ENCODE measurements at regions not wholly inside any gene's neighbourhood (a gene's known extent, or its start where the extent isn't known, plus 50 kb on each side); places are given as distances from the start of the nearest gene placed in this dataset.

DNA sequence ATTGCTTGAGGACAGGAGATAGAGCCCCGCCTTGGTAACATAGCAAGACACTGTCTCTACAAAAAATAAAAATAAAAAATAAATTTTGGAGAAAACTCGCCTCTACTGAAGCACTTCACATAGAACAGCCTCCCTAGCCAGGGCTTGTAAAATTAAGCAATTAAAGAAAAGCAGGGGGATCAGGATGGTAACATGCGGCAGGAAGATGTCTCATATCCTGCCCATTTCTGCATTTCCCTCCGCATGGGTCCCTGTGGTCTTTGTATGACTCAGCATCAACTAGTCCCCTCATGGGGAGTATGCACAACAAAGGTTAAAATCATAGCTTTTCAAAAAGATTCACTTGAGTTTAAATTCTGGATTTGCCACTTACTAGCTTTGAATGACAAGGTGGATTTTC lies 379.0 kb downstream of the EPHA7 start:
- H3K56ac ChIP-seq (replicated peaks; ENCODE audit: insufficient read length, low read depth, low read length), result no peak overlapping the region
- H3K18ac ChIP-seq (ENCODE audit: extremely low read depth, low read length), result no peak overlapping the region
- no peak overlapping the region for H3K23ac ChIP-seq (ENCODE audit: insufficient read length)
- ChIA-PET POLR2A (ENCODE audit: partially characterized antibody) (no interaction called here), CTCF (ENCODE audit: partially characterized antibody) (interaction anchor here (1.0 kb wide), 1 partner anchor 23 kb away, joined by 3 read pairs; no protein-coding TSS in a partner anchor)
- no peaks in the 10 kb centered on the region; a peak in 1 of 7 replicates for H3K4me1 ChIP-seq (replicated peaks in 1 of 4; ENCODE audit: control insufficient read depth in 3 of 4, insufficient read depth in 4 of 4, low read length in 3 of 4)
- H3K14ac ChIP-seq (ENCODE audit: insufficient read length), result no peak overlapping the region
- DNase-seq (ENCODE audit: low read depth in 1 of 2, low spot score in 2 of 2) (no peak), FAIRE-seq (no peak)
- no peak overlapping the region for H4K5ac ChIP-seq (ENCODE audit: insufficient read length, low read depth, low read length)
- H2AK5ac ChIP-seq (ENCODE audit: low read depth, low read length), result no peak overlapping the region
- no peaks in the 10 kb centered on the region for H3K79me2 ChIP-seq (ENCODE audit: control insufficient read depth in 1 of 2, insufficient read depth in 2 of 2, low read length in 2 of 2)
- no peaks in the 10 kb centered on the region for H3K27me3 ChIP-seq (replicated peaks in 1 of 4; ENCODE audit: control insufficient read depth in 3 of 4, extremely low read depth in 1 of 4, insufficient read depth in 3 of 4, low read length in 3 of 4)
- no peak overlapping the region for H3K27ac ChIP-seq (ENCODE audit: low read depth, low read length)
- no peak overlapping the region for H4K91ac ChIP-seq (replicated peaks; ENCODE audit: insufficient read length, low read length)
- H3K4me3 ChIP-seq (ENCODE audit: extremely low read depth in 1 of 4, insufficient read depth in 2 of 4, low read depth in 3 of 4, low read length in 4 of 4), result no peak overlapping the region
- no peak overlapping the region for H4K8ac ChIP-seq (ENCODE audit: extremely low read depth, insufficient read depth, low read length)
- no peaks in the 10 kb centered on the region for H4K20me1 ChIP-seq (replicated peaks in 1 of 2; ENCODE audit: control insufficient read depth in 1 of 2, insufficient read depth in 2 of 2, low read length in 2 of 2)
- H2AFZ ChIP-seq (ENCODE audit: low read length), result no peak overlapping the region
- peaks cover 8 to 13% of the 10 kb centered on the region in 2 experiments for H3K9me3 ChIP-seq (ENCODE audit: insufficient read depth in 2 of 2, low read depth in 1 of 2, low read length in 1 of 2)
- no peak overlapping the region for H3K4me2 ChIP-seq (ENCODE audit: insufficient read depth in 1 of 2, low read depth in 2 of 2, low read length in 2 of 2)
- no peak overlapping the region for H3K4ac ChIP-seq (replicated peaks; ENCODE audit: insufficient read length, low read depth, low read length)
- no peaks in the 10 kb centered on the region for H3K79me1 ChIP-seq (ENCODE audit: low read depth, low read length)
- H2BK5ac ChIP-seq (ENCODE audit: low read depth, low read length), result no peak overlapping the region; the same call in 1 of the 2 replicates
- WGBS, 2 experiments (ENCODE audit: extremely low coverage in 1 of 2, insufficient coverage in 1 of 2, insufficient read length in 1 of 2, insufficient replicate concordance in 2 of 2, low coverage in 1 of 2, low lambda C conversion rate in 2 of 2, missing lambda C conversion rate in 1 of 2), result 81% methylated on average over 4 of the region's 4 CpGs; no CpG with 5 or more reads in 1 of the 2 experiments
- no peak overlapping the region for H2BK20ac ChIP-seq (ENCODE audit: low read length)
- H2BK12ac ChIP-seq (ENCODE audit: low read depth, low read length), result no peak overlapping the region
- H2BK120ac ChIP-seq (replicated peaks; ENCODE audit: low read depth, low read length), result no peak overlapping the region
- no peaks in the 10 kb centered on the region for H3K23me2 ChIP-seq (ENCODE audit: low read depth, low read length)
- H3K36me3 ChIP-seq (ENCODE audit: control insufficient read depth in 2 of 4, insufficient read depth in 4 of 4, low read length in 3 of 4), result peaks cover 0 to 3% (median 0%) of the 10 kb centered on the region in 4 experiments; a peak in 2 of 8 replicates
- H2BK15ac ChIP-seq (ENCODE audit: low read length), result no peak overlapping the region
- H3K9ac ChIP-seq (replicated peaks in 1 of 4; ENCODE audit: extremely low read depth in 1 of 4, low read depth in 3 of 4, low read length in 3 of 4), result no peak overlapping the region
- TF ChIP-seq TAF7 (optimal IDR thresholded peaks at IDR 0.05; ENCODE audit: borderline replicate concordance, low read depth, low read length), result no peak
- TF ChIP-seq PHF8 (conservative IDR thresholded peaks at IDR 0.05; ENCODE audit: low read depth, low read length), result no peak
- TF ChIP-seq SIX5 (IDR thresholded peaks at IDR 0.05; ENCODE audit: low read depth, low read length), result no peak
- TF ChIP-seq, protein P1, sequence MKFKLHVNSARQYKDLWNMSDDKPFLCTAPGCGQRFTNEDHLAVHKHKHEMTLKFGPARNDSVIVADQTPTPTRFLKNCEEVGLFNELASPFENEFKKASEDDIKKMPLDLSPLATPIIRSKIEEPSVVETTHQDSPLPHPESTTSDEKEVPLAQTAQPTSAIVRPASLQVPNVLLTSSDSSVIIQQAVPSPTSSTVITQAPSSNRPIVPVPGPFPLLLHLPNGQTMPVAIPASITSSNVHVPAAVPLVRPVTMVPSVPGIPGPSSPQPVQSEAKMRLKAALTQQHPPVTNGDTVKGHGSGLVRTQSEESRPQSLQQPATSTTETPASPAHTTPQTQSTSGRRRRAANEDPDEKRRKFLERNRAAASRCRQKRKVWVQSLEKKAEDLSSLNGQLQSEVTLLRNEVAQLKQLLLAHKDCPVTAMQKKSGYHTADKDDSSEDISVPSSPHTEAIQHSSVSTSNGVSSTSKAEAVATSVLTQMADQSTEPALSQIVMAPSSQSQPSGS (IDR thresholded peaks at IDR 0.05; ENCODE audit: low read length), result no peak
- no peak for TF ChIP-seq BRCA1 (IDR thresholded peaks at IDR 0.05; ENCODE audit: low read depth, low read length)
- TF ChIP-seq KDM4A (IDR thresholded peaks at IDR 0.05; ENCODE audit: low read depth, low read length, severe bottlenecking), result no peak
- no peak for TF ChIP-seq HDAC6 (IDR thresholded peaks at IDR 0.05; ENCODE audit: low read depth, low read length)
- TF ChIP-seq EGR1 (IDR thresholded peaks at IDR 0.05; ENCODE audit: borderline replicate concordance, low read depth, low read length), result no peak
- no peak for TF ChIP-seq CHD2 (IDR thresholded peaks at IDR 0.05; ENCODE audit: low read length)
- TF ChIP-seq NANOG (IDR thresholded peaks at IDR 0.05; ENCODE audit: insufficient read depth, low read depth, low read length, poor library complexity, severe bottlenecking), result no peak
- no peak for TF ChIP-seq HDAC2 (IDR thresholded peaks at IDR 0.05; ENCODE audit: borderline replicate concordance in 1 of 2, low read depth in 2 of 2, low read length in 2 of 2)
- TF ChIP-seq RNF2 (IDR thresholded peaks at IDR 0.05; ENCODE audit: borderline replicate concordance, low read depth, low read length, missing control alignments, poor library complexity, severe bottlenecking), result no peak

Data from H1 (cell line).